HepG2 (cell line): ENCODE measurements at regions not wholly inside any gene's neighbourhood (a gene's known extent, or its start where the extent isn't known, plus 50 kb on each side); places are given as distances from the start of the nearest gene placed in this dataset.
A peak's percentile ranks its signal among the peaks of the same experiment; 100 is the strongest.

Source experiments
- AHR ChIP-seq: IDR thresholded peaks from 2 replicates; pipeline ENCODE4 v1.6.1; 2018; ENCODE audit warnings: missing genetic modification reagents, missing compliant biosample characterization
- FOXK2 ChIP-seq: fragments of 450-650 bp; IDR thresholded peaks from 2 replicates; pipeline ENCODE4 v1.6.1; 2016
- HHEX ChIP-seq: IDR thresholded peaks from 2 replicates; pipeline ENCODE4 v1.6.1; 2016; ENCODE audit warnings: control low read depth
- HOXD1 ChIP-seq: sonication (generic); formaldehyde crosslinking; IDR thresholded peaks from 2 replicates; pipeline ENCODE4 v1.5.0; 2020; ENCODE audit warnings: missing genetic modification reagents
- KLF16 ChIP-seq, 2 experiments: sonication (generic) in 1 of 2; formaldehyde crosslinking in 1 of 2; IDR thresholded peaks; 2 replicates each; pipeline versions ENCODE4 v1.6.1 to v1.8.0; 2016 to 2023; ENCODE audit warnings: missing genetic modification reagents in 2 of 2, missing compliant biosample characterization in 1 of 2
- LCORL ChIP-seq, 2 experiments: fragments of 450-650 bp in 1 of 2; sonication (generic) in 1 of 2; formaldehyde crosslinking in 1 of 2; IDR thresholded peaks; 2 replicates each; pipeline versions ENCODE4 v1.5.0 to v1.6.1; 2017 to 2020; ENCODE audit warnings: antibody characterized with exemption in 1 of 2, missing genetic modification reagents in 1 of 2
- MBD4 ChIP-seq: IDR thresholded peaks from 2 replicates; pipeline ENCODE4 v1.6.1; 2012; ENCODE audit warnings: low read length, inconsistent platforms, borderline replicate concordance
- NR2C2 ChIP-seq: sonication (generic); formaldehyde crosslinking; IDR thresholded peaks from 2 replicates; pipeline ENCODE4 v1.4.0; 2020; ENCODE audit warnings: missing genetic modification reagents, mild to moderate bottlenecking, moderate library complexity, borderline replicate concordance
- SIN3A ChIP-seq: IDR thresholded peaks from 2 replicates; pipeline ENCODE4 v1.6.1; 2011; ENCODE audit warnings: low read depth, mild to moderate bottlenecking, control low read depth, low read length, borderline replicate concordance
- SOX6 ChIP-seq, 2 experiments: fragments of 450-650 bp in 1 of 2; sonication (generic) in 1 of 2; formaldehyde crosslinking in 1 of 2; IDR thresholded peaks; 2 replicates each; pipeline versions ENCODE4 v1.4.0 to v1.6.1; 2017 to 2020; ENCODE audit warnings: antibody characterized with exemption in 1 of 2, mild to moderate bottlenecking in 1 of 2, missing genetic modification reagents in 1 of 2
- ZNF10 ChIP-seq: sonication (generic); formaldehyde crosslinking; IDR thresholded peaks from 2 replicates; pipeline ENCODE4 v1.4.0; 2020; ENCODE audit warnings: mild to moderate bottlenecking, low read depth, missing genetic modification reagents, borderline replicate concordance
- ZNF225 ChIP-seq: sonication (generic); formaldehyde crosslinking; IDR thresholded peaks from 2 replicates; pipeline ENCODE4 v1.4.0; 2020; ENCODE audit warnings: mild to moderate bottlenecking, missing genetic modification reagents
- ZNF781 ChIP-seq: sonication (generic); formaldehyde crosslinking; IDR thresholded peaks from 2 replicates; pipeline ENCODE4 v1.5.1; 2020; ENCODE audit warnings: borderline replicate concordance, mild to moderate bottlenecking, missing genetic modification reagents; ENCODE audit errors: not compliant biosample characterization
- TF ChIP-seq, protein P1 (sequence below): sonication (generic); formaldehyde crosslinking; conservative IDR thresholded peaks from 2 replicates; pipeline ENCODE4 v1.4.0; 2020; ENCODE audit warnings: missing genetic modification reagents
- TF ChIP-seq, protein P2 (sequence below): sonication (generic); formaldehyde crosslinking; IDR thresholded peaks from 2 replicates; pipeline ENCODE4 v1.5.1; 2020; ENCODE audit warnings: missing genetic modification reagents, mild to moderate bottlenecking, borderline replicate concordance
- TF ChIP-seq, protein P3 (sequence below): sonication (generic); formaldehyde crosslinking; IDR thresholded peaks from 2 replicates; pipeline ENCODE4 v1.5.0; 2020; ENCODE audit warnings: mild to moderate bottlenecking, missing genetic modification reagents, borderline replicate concordance

DNA sequence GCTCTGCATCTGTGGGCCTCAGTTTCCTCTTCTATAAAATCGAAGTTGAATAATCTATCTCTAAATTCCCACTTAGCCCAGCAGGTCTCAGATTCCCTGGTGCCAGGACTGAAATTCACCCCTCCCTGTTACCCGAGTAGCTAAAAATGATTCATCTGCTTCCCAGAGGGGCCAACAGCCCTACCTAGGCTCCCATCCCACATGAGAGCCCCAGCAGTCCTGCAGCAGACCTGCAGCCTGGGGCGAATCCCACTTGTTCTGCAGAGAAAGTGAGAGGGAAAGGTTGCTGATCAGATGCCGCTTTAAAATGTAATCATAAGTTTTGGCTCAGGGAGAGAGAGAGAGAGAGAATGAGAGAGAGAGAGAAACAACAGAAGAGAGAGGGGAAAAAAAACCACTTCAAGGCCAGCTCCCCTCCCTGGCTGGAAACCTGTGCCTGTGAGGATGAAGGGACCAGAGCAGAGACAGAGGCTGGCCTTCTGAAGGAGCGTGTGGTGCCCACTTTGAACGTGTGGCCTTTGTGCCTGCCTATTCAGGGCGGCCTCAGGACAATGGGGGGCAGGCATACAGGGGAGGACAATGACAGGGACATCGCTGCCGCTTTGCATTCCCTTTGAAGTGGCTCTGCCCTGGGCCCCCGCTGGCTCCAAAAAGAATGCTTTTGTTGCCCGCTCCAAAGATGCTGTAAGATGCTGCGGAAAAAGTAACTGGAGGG lies 85.2 kb upstream of the NKD1 start (continued):
- no peak for TF ChIP-seq ZNF781 (CRISPR knock-in tag)
- TF ChIP-seq MBD4 = no peak
- no peak for TF ChIP-seq SIN3A
- no peak for TF ChIP-seq HOXD1 (CRISPR knock-in tag)
- TF ChIP-seq, protein P1, sequence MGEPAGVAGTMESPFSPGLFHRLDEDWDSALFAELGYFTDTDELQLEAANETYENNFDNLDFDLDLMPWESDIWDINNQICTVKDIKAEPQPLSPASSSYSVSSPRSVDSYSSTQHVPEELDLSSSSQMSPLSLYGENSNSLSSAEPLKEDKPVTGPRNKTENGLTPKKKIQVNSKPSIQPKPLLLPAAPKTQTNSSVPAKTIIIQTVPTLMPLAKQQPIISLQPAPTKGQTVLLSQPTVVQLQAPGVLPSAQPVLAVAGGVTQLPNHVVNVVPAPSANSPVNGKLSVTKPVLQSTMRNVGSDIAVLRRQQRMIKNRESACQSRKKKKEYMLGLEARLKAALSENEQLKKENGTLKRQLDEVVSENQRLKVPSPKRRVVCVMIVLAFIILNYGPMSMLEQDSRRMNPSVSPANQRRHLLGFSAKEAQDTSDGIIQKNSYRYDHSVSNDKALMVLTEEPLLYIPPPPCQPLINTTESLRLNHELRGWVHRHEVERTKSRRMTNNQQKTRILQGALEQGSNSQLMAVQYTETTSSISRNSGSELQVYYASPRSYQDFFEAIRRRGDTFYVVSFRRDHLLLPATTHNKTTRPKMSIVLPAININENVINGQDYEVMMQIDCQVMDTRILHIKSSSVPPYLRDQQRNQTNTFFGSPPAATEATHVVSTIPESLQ (CRISPR knock-in tag) = no peak
- TF ChIP-seq LCORL (IDR thresholded peaks at IDR 0.05) = no peak
- peak; percentile 44; the same call in 1 of the 2 replicates for TF ChIP-seq LCORL (CRISPR knock-in tag; IDR thresholded peaks at IDR 0.05)
- TF ChIP-seq HHEX (CRISPR knock-in tag) = no peak
- TF ChIP-seq, protein P2, sequence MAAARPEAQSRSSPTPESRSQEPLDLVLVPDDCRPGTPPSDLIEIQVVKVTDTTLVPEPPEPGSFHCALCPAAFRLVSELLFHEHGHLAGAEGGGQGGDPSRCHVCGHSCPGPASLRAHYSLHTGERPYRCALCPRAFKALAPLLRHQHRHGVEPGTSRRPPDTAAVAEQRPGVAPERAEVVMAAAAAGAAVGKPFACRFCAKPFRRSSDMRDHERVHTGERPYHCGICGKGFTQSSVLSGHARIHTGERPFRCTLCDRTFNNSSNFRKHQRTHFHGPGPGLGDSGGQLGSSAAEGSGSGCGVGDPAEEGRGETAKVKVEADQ (CRISPR knock-in tag) = no peak
- no peak for TF ChIP-seq AHR (CRISPR knock-in tag)
- no peak for TF ChIP-seq FOXK2
- no peak for TF ChIP-seq ZNF10 (CRISPR knock-in tag)
- no peak for TF ChIP-seq NR2C2 (CRISPR knock-in tag)
- TF ChIP-seq, protein P3, sequence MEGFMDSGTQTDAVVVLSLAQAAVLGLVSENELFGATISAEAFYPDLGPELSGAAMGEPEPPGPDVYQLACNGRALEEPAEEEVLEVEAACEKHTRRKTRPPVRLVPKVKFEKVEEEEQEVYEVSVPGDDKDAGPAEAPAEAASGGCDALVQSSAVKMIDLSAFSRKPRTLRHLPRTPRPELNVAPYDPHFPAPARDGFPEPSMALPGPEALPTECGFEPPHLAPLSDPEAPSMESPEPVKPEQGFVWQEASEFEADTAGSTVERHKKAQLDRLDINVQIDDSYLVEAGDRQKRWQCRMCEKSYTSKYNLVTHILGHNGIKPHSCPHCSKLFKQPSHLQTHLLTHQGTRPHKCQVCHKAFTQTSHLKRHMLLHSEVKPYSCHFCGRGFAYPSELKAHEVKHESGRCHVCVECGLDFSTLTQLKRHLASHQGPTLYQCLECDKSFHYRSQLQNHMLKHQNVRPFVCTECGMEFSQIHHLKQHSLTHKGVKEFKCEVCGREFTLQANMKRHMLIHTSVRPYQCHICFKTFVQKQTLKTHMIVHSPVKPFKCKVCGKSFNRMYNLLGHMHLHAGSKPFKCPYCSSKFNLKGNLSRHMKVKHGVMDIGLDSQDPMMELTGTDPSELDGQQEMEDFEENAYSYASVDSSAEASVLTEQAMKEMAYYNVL (CRISPR knock-in tag) = peak; percentile 57; the same call in 1 of the 2 replicates
- 0 out of 2 replicates have a peak, but pooled peaks have one; percentile 42 for TF ChIP-seq ZNF225 (CRISPR knock-in tag)
- no peak for TF ChIP-seq SOX6 (IDR thresholded peaks at IDR 0.05)
- TF ChIP-seq SOX6 (CRISPR knock-in tag; IDR thresholded peaks at IDR 0.05) = peak; percentile 87
- no peak for TF ChIP-seq KLF16 (CRISPR knock-in tag; IDR thresholded peaks at IDR 0.05)
